Peyer's patch (tissue), 4 donors: ENCODE measurements at regions not wholly inside any gene's neighbourhood (a gene's known extent, or its start where the extent isn't known, plus 50 kb on each side); places are given as distances from the start of the nearest gene placed in this dataset.

Experiments
- POLR2A ChIP-seq, 2 donors: fragments of 450-650 bp; IDR thresholded peaks; one replicate each; pipeline ENCODE4 v1.5.1; 2017; ENCODE audit warnings: antibody characterized with exemption in 2 of 2, mild to moderate bottlenecking in 2 of 2, moderate library complexity in 2 of 2
- TF ChIP-seq, protein P1 (sequence below), 6 experiments: fragments of 450-650 bp in 4 of 6; fragments of 200-600 bp in 2 of 6; sonication (generic) in 1 of 6; IDR thresholded peaks; one replicate each; pipeline ENCODE4 v1.5.1; 2017 to 2019; ENCODE audit warnings: antibody characterized with exemption in 6 of 6, mild to moderate bottlenecking in 3 of 6, moderate library complexity in 1 of 6

DNA sequence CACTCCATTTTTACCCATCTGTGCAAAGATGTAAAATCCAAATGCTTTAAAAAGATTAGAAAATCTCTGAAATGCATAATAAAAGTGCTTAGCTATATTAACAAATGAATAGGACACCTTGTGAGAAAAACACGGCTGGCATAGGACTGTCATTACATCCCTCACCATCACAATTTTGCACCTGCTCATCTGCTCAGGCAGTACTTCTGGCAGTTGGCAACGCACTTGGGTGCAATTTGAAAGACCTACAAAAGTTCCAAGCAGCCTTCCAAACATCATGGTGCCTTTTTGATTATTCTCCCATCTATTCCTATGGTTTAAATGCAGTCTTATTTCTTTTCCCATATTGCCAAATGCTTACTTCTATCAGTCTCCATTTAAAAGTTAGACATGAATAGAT, 501.8 kb downstream of the ENC1 start:
- TF ChIP-seq, protein P1, sequence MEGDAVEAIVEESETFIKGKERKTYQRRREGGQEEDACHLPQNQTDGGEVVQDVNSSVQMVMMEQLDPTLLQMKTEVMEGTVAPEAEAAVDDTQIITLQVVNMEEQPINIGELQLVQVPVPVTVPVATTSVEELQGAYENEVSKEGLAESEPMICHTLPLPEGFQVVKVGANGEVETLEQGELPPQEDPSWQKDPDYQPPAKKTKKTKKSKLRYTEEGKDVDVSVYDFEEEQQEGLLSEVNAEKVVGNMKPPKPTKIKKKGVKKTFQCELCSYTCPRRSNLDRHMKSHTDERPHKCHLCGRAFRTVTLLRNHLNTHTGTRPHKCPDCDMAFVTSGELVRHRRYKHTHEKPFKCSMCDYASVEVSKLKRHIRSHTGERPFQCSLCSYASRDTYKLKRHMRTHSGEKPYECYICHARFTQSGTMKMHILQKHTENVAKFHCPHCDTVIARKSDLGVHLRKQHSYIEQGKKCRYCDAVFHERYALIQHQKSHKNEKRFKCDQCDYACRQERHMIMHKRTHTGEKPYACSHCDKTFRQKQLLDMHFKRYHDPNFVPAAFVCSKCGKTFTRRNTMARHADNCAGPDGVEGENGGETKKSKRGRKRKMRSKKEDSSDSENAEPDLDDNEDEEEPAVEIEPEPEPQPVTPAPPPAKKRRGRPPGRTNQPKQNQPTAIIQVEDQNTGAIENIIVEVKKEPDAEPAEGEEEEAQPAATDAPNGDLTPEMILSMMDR (IDR thresholded peaks at IDR 0.05), result no peak
- TF ChIP-seq POLR2A (IDR thresholded peaks at IDR 0.05), result no peak
